PC-9 (cell line): ENCODE measurements at regions not wholly inside any gene's neighbourhood (a gene's known extent, or its start where the extent isn't known, plus 50 kb on each side); places are given as distances from the start of the nearest gene placed in this dataset.

Experiments used
- EZH2 ChIP-seq: fragments of 200-600 bp; sonication (generic); IDR thresholded peaks from 2 replicates; pipeline ENCODE4 v1.8.0; 2017; ENCODE audit warnings: antibody characterized with exemption, low read depth
- TF ChIP-seq, protein P1 (sequence below): fragments of 200-600 bp; sonication (generic); conservative IDR thresholded peaks from 2 replicates; pipeline ENCODE4 v1.6.1; 2017; ENCODE audit warnings: mixed run types, antibody characterized with exemption, mild to moderate bottlenecking, moderate library complexity

DNA sequence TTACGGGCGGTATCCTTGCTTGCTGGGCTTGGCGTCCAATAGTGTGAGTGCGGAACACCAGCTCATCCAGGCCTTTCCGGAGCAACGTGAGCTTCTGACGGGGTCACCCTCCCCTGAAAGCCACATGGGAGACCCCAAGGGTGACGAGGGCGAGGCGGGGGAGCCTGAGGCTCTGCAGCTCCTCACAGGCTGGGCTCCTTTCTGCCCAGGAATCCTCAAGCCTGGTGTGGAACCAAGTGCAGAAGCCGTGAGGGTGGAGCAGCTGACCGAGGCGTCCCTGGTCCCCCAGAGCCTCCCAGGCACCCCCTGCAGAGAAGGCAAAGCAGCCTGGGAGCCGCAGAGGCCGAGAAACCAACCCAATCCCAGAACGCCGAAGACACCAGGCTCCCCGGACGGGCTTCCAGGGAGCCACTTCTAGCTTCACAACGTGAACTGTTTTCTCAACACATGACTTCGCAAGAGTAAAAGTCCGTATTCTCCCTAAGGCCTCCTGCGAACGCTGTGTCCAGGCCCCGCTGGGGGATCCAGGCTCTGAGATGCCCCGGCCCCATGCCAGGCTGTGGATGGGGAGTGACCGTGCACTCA is 530.3 kb downstream of the BRD1 start:
- TF ChIP-seq, protein P1, sequence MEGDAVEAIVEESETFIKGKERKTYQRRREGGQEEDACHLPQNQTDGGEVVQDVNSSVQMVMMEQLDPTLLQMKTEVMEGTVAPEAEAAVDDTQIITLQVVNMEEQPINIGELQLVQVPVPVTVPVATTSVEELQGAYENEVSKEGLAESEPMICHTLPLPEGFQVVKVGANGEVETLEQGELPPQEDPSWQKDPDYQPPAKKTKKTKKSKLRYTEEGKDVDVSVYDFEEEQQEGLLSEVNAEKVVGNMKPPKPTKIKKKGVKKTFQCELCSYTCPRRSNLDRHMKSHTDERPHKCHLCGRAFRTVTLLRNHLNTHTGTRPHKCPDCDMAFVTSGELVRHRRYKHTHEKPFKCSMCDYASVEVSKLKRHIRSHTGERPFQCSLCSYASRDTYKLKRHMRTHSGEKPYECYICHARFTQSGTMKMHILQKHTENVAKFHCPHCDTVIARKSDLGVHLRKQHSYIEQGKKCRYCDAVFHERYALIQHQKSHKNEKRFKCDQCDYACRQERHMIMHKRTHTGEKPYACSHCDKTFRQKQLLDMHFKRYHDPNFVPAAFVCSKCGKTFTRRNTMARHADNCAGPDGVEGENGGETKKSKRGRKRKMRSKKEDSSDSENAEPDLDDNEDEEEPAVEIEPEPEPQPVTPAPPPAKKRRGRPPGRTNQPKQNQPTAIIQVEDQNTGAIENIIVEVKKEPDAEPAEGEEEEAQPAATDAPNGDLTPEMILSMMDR = no peak
- TF ChIP-seq EZH2 = no peak
